ENCODE measurements at regions not wholly inside any gene's neighbourhood (a gene's known extent, or its start where the extent isn't known, plus 50 kb on each side); places are given as distances from the start of the nearest gene placed in this dataset.

DNA sequence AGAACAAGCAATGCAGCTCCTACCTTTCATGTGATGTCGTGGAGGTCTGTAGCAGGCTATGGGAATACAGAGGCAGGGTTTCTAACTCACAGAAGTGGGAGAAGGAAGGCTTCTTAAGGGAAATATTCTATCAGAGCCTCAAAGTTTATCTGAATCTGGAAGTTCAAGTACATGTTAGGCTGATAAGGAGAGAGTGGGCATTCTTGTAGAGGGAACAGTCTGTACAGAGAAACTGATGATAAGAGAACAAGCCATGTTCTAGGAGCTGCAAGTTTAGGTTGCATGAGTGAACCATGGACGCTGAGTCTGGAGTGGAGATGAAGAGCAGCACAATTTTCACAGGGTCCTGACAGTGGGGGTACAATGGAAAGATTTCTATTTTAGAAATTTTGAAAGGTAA is 344.0 kb downstream of the CHRM3 start:
- CTCF ChIA-PET = no interaction called here
- BruUV-seq (replicated peaks) = no TSS peak
- ATAC-seq (ENCODE audit: low read depth) (no peak), DNase-seq (no peak)
- no peaks in the 10 kb centered on the region for H3K9me1 ChIP-seq (ENCODE audit: insufficient read depth, low read length)
- no peak overlapping the region for H3K9ac ChIP-seq (ENCODE audit: low read depth, low read length)
- H3K4ac ChIP-seq (ENCODE audit: low read depth, low read length) = no peak overlapping the region
- no peak overlapping the region for H3K23ac ChIP-seq (ENCODE audit: low read depth, low read length)
- no peak for TF ChIP-seq CEBPB (IDR thresholded peaks at IDR 0.05; ENCODE audit: low read depth, low read length)
- no peak for TF ChIP-seq RFX5 (IDR thresholded peaks at IDR 0.05; ENCODE audit: low read depth, low read length)
- no peak for TF ChIP-seq MXI1 (IDR thresholded peaks at IDR 0.05; ENCODE audit: borderline replicate concordance, low read depth, low read length)
- no peak for TF ChIP-seq SMC3 (IDR thresholded peaks at IDR 0.05; ENCODE audit: low read depth, low read length)
- no peak for TF ChIP-seq BHLHE40 (IDR thresholded peaks at IDR 0.05; ENCODE audit: low read depth, low read length)
- TF ChIP-seq, protein P1, sequence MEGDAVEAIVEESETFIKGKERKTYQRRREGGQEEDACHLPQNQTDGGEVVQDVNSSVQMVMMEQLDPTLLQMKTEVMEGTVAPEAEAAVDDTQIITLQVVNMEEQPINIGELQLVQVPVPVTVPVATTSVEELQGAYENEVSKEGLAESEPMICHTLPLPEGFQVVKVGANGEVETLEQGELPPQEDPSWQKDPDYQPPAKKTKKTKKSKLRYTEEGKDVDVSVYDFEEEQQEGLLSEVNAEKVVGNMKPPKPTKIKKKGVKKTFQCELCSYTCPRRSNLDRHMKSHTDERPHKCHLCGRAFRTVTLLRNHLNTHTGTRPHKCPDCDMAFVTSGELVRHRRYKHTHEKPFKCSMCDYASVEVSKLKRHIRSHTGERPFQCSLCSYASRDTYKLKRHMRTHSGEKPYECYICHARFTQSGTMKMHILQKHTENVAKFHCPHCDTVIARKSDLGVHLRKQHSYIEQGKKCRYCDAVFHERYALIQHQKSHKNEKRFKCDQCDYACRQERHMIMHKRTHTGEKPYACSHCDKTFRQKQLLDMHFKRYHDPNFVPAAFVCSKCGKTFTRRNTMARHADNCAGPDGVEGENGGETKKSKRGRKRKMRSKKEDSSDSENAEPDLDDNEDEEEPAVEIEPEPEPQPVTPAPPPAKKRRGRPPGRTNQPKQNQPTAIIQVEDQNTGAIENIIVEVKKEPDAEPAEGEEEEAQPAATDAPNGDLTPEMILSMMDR (conservative IDR thresholded peaks at IDR 0.05; ENCODE audit: low read depth, low read length) = no peak
- H2BK15ac ChIP-seq (ENCODE audit: low read depth, low read length) = no peak overlapping the region
- no peak overlapping the region for H2AK5ac ChIP-seq (ENCODE audit: low read depth, low read length)
- H3K56ac ChIP-seq (ENCODE audit: extremely low read depth, insufficient read depth, low read length) = no peak overlapping the region
- H4K8ac ChIP-seq (ENCODE audit: low read depth in 2 of 2, low read length in 2 of 2) = no peak overlapping the region
- H3K27ac ChIP-seq (ENCODE audit: insufficient read depth, low read length) = no peak overlapping the region
- H3K4me2 ChIP-seq (ENCODE audit: low read depth, low read length) = no peak overlapping the region
- no peak overlapping the region for H4K5ac ChIP-seq (ENCODE audit: low read depth, low read length)
- no peaks in the 10 kb centered on the region for H3K9me3 ChIP-seq (ENCODE audit: control insufficient read depth, insufficient read depth, low read length)
- intact Hi-C loops (cut with micrococcal nuclease) (no loop called here), dilution Hi-C loops (cut with HindIII; ENCODE audit: low sequenced_read_pairs, unreplicated experiment) (no loop called here), in situ Hi-C loops (cut with MboI; ENCODE audit: low sequenced_read_pairs) (no loop called here)
- no peak overlapping the region for H3K18ac ChIP-seq (ENCODE audit: low read depth, low read length)
- no peak overlapping the region for H3K4me3 ChIP-seq (ENCODE audit: insufficient read depth, low read depth, low read length)
- H3K27me3 ChIP-seq (ENCODE audit: control insufficient read depth, insufficient read depth, low read length) = no peaks in the 10 kb centered on the region
- no peaks in the 10 kb centered on the region for H4K20me1 ChIP-seq (ENCODE audit: insufficient read depth, low read length)
- WGBS, 2 experiments (ENCODE audit: extremely low coverage in 2 of 2, insufficient read length in 1 of 2) = no CpG with 5 or more reads among the region's 2 CpGs
- H2BK5ac ChIP-seq (ENCODE audit: low read depth, low read length, poor library complexity, severe bottlenecking) = no peak overlapping the region
- no peak overlapping the region for H2AFZ ChIP-seq (replicated peaks; ENCODE audit: low read length, poor library complexity)
- no peak overlapping the region for H3K14ac ChIP-seq (replicated peaks; ENCODE audit: low read depth, low read length)
- POLR2A ChIA-PET (ENCODE audit: unreplicated experiment) = no interaction called here
- H3K79me1 ChIP-seq (ENCODE audit: low read depth in 1 of 2, low read length in 2 of 2) = no peaks in the 10 kb centered on the region
- no peak overlapping the region for H2AK9ac ChIP-seq (replicated peaks; ENCODE audit: low read depth, low read length, poor library complexity)
- H3K36me3 ChIP-seq (ENCODE audit: control insufficient read depth, insufficient read depth, low read length) = no peaks in the 10 kb centered on the region
- no peak overlapping the region for H4K91ac ChIP-seq (ENCODE audit: insufficient read depth, low read depth, low read length)
- H3K4me1 ChIP-seq (ENCODE audit: control insufficient read depth, insufficient read depth, low read length) = no peaks in the 10 kb centered on the region
- H2BK120ac ChIP-seq (ENCODE audit: low read depth, low read length) = no peak overlapping the region
- H2BK20ac ChIP-seq (ENCODE audit: low read depth, low read length) = no peak overlapping the region

Data from IMR-90 (cell line).